ENCODE measurements at regions not wholly inside any gene's neighbourhood (a gene's known extent, or its start where the extent isn't known, plus 50 kb on each side); places are given as distances from the start of the nearest gene placed in this dataset.

- DNase-seq (ENCODE audit: low spot score), result no peak
Observed at GRCh38 chr12:42963988-42964387, 374.4 kb upstream of the PRICKLE1 start.

DNA sequence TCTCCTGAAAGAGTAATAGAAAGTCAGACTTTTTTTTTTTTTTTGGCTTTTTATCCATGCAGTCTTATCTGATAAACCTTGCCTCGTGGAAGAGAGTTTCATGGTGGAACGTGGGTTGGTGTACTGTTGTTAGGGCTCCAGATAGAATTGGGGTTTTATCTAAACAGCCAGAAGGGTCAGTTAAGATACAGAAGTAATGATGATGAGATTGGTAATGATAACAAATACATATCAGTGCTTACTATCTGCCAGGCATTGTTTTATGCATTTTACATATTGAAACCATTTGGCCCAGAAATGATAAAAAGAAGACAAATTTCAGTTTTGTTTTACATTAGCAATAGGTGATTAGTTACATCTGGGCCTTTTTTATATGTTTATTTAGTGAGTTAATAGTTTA is 372.8 kb upstream of the PRICKLE1 start:
- DNase-seq (ENCODE audit: low spot score), result no peak

- DNase-seq (ENCODE audit: low spot score), result no peak
Observed at GRCh38 chr12:42961395-42961794, 371.8 kb upstream of the PRICKLE1 start.

DNA sequence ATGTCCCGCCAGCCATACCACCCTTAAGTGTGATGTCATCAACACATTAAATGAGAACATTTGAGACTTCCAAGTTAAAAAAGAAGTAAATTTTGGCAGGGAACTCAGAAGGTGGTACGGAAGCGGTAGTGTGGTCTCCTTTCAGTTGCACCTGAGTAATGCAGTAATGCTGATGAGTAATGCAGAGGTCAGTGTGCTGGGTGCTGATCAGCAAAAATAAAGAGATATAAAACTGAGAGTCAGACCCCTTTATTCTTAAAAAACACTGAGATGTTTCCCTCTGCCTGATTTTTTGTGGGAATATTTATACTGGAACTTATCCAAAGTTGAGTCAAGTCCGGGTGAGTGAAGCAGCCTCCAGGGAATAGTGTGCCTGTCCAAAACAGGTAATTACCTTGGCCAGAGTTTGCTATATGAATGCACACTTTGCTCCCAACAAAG is 370.6 kb upstream of the PRICKLE1 start:
- no peak for DNase-seq (ENCODE audit: low spot score)

- no peak for DNase-seq (ENCODE audit: low spot score)
Observed at GRCh38 chr12:42958291-42958674, 368.7 kb upstream of the PRICKLE1 start.

DNA sequence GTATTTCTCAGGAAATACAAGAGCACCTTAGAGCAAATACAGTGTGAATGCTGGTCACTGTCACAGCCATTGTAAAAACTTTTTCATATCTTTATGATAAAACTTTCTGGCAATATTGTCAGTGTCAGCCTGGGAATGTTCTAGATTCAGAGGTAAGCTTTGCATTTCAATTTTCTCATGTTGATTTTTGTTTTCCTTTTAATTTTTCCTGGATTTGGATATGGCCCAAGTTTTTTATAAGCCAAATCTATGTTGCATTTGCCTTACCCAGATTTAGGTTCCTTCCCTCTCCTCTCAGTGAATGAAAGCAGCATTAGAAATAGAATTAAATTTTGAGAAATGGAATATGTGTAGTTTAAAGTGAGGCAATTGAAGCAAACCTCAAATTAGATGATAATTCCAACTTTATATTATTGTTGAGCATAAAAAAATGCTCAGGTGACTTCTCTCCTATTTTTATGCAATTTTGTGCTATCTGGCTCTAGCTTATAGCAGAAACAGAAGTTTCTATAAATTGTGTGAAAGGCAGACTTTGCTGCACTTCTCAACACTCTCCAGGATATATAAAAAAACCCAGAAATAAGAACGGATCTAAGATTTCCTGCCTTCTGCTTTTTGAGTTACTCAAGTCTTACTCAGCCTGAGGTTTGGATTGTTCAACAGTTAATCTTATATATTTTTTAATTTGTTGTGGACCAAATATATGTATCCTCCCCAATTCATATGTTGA is 368.2 kb upstream of the PRICKLE1 start:
- DNase-seq (ENCODE audit: low spot score), result no peak

- DNase-seq (ENCODE audit: low spot score), result no peak
Observed at GRCh38 chr12:42957136-42957535, 367.6 kb upstream of the PRICKLE1 start.

DNA sequence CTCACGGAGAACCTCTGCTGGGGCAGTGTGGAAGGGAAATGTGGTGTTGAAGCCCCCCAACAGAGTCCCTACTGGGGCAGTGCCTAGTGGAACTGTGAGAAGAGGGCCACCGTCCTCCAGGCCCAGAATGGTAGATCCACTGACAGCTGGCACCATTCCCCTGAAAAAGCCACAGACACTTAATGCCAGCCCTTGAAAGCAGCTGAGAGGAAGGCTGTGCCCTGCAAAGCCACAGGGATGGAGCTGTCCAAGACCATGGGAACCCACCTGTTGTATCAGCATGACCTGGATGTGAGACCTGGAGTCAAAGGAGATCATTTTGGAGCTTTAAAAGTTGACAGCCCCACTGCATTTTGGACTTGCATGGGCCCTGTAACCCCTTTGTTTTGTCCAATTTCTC is 363.5 kb upstream of the PRICKLE1 start:
- no peak for DNase-seq (ENCODE audit: low spot score)

DNA sequence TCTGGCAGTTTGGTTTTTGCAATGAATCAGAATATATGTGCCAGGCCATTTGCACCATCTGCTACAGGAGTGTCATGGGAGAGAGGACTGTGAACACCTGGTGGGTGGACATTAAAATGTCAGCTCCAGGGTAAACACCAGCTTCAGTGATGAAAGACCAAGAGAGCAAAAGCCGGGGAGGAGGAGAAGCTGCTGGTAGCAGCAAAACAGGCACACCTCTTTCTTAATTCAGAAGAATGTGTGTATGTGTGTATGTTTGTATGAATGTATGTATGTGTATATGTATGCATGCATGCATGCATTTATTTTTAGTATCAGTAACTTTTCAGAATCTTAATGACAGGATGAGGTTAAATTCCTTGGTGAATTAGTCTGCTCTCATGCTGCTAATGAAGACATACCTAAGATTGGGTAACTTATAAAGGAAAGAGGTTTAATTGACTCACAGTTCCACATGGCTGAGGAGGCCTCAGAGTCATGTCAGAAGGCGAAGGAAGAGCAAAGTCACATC is 357.4 kb upstream of the PRICKLE1 start:
- DNase-seq (ENCODE audit: low spot score), result no peak

DNA sequence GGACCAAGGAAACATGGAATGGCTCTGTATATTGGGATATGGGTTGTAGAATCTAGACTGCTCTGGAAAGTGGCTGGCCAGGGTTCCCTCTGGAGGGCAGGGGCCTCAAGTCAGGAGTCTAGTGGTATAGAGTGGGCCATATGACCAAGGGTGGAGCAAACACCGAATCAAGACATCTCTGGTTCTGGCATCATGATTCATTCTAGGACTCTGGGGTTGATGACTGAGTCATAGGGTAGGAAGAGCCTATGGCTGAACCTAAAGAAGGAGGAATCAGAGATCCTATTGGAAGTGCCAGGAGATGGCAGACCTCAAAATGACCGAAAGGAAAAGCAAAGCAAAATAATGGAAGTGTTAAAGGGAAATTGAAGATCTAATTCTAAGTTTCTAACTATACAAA is 356.4 kb upstream of the PRICKLE1 start:
- DNase-seq (ENCODE audit: low spot score), result no peak

DNA sequence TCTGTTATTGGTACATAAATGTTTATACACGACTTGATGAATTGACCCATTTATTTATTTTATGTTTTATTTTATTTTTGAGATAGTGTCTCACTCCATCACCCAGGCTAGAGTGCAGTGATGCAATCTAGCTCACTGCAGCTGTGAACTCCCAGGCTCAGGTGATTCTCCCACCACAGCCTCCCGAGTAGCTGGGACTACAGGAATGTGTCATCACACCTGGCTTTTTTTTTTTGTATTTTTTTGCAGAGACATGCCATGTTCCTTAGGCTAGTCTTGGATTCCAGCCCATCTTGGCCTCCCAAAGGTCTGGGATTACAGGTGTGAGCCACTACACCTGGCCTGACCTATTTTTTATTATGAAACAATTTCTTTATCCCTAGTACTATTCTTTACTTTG is 355.0 kb upstream of the PRICKLE1 start:
- DNase-seq (ENCODE audit: low spot score), result no peak

GRCh38 chr12:42936991-42937390 is 347.4 kb upstream of the PRICKLE1 start:
- DNase-seq (ENCODE audit: low spot score), result no peak

GRCh38 chr12:42936260-42936659 is 346.7 kb upstream of the PRICKLE1 start:
- DNase-seq (ENCODE audit: low spot score), result no peak

DNA sequence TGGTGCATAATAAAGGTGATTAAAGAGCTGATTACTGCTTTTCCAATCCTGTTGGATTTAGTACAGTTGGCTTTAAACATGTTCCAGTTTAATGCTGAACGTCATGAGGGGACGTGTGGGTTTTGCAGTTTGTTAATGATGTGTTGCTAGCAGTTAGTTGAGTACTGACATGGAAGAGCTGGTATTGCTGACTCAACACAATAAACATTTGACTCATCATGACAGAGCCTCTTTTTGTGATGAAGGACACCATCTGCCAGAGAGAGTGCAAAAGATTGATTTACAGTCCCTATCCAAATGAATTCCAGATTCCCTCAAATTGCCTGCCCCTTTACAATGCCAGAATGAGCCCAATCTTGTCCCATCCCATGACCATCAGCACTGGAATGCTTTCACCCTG is 346.2 kb upstream of the PRICKLE1 start:
- no peak for DNase-seq (ENCODE audit: low spot score)

DNA sequence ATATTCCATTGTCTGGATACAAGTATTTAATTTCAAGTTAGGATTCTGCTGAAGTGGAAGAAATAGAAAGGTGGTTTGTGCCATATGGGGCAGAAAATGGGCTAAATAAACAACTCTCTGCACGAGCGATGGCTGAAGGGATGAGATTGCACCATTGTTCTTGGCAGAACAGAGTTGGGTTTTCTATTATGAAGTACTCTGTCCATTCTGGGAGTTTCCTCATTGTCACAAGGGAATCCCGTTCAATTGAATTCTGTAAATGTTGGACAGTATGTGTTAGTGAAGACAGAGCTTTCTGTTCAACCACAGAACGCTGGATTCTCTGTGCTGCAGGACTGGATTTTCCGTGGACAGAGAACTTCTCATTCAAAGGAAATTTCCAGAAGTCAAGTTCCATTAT is 345.5 kb upstream of the PRICKLE1 start:
- no peak for DNase-seq (ENCODE audit: low spot score)

DNA sequence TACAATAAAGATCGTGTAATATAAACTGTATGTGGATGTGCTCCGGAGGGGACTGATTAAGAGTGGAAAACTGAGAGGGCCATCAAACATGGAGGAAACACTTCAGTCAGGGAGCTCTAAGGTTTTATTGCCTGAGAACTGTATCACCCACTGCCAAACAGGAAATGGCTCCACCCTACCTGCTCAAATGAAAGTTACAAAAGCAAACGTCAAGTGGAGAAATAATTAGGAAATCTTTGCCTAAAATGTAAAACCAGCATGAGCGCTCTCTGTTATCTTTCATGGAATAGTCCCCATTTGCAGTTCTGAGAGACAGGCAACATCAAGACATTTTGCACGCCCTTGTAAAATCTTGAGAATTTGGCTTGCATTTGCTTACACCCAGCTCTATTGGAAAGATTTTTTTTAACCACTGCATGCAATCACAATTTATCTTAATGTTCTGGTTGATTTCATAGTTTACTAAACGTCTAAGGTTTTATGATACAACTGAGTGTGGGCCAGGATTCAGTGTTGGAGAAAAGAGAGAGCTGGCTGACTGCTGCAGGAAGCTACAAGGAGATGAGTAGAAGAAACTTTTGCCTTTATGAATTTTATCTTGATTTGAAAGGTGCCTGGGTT is 344.0 kb upstream of the PRICKLE1 start:
- DNase-seq (ENCODE audit: low spot score), result no peak

GRCh38 chr12:42932936-42933335 is 343.4 kb upstream of the PRICKLE1 start:
- no peak for DNase-seq (ENCODE audit: low spot score)

- DNase-seq (ENCODE audit: low spot score), result no peak
Observed at GRCh38 chr12:42926232-42926631, 336.7 kb upstream of the PRICKLE1 start.

DNA sequence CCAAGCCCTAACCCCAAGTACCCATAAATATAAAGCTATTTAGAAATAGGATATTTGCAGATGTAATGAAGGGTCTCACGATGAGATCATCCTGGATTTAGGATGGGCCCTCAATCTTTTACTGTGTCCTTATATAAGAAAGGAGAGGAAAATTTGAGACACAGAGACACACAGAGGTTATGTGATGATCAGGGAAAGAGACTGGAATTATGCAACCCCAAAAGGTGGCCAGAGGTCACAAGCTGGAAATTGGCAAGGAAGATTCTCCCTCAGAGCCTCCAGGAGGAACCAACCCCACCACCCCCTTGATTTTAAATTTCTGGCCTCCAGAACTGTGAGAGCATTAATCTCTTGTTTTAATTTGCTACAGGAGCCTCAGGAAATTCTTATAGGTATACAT is 334.9 kb upstream of the PRICKLE1 start:
- DNase-seq (ENCODE audit: low spot score), result no peak

GRCh38 chr12:42923583-42923982 is 334.0 kb upstream of the PRICKLE1 start:
- no peak for DNase-seq (ENCODE audit: low spot score)

- no peak for DNase-seq (ENCODE audit: low spot score)
Observed at GRCh38 chr12:42923156-42923555, 333.6 kb upstream of the PRICKLE1 start.

DNA sequence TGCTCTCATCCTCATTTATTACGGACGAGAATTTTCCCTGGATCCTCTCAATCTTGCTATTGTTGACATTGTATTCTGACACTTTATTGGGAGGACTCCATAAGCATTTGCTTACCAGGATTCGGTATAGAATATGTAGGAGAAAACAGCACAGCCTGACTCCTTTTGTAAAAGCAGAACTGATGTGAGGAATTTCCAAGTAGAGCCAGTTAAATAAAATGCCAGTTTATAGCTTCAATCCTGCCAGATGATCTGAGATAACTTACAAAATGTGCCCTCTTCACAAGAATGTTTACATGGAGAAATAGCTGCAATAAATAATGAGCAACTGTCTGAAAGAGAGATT is 332.9 kb upstream of the PRICKLE1 start:
- DNase-seq (ENCODE audit: low spot score), result no peak

DNA sequence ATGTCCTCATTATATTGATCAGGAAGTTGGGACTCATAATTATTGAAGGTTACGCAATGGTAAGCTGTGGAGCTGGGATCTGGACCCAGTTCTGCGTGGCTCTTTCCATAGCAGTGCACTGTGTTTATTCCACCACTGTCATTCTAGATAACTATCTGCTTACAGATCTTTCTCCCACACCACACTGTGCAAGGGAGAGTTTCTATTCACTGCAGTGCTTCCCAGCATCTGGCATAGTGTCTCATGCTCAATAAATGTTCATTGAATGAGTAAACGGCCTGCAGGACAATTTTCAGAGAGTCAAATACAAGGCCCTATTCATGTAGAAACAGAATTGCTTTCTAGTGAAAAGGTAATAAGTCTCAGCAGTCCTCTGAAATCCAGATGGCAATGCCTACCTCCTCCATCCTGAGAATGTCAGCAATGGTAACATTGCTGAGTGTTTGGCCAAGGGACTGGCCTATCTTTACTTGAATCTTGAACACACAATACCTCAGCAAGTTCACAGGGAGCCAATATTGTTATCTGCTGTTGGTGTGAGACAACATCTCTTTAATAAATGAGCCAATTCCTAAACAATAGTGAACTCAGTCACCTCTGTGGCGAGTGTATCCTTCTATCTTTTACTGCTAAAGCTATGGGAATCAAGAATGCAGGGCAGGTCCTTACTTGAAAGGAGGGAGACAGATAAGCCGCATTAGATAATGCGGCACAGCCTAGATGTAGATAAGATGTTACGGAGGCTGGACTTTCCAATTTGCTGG is 332.4 kb upstream of the PRICKLE1 start:
- no peak for DNase-seq (ENCODE audit: low spot score)

Data from ureter (tissue), 1 donor.